COLO829 (cell line): ENCODE measurements at regions not wholly inside any gene's neighbourhood (a gene's known extent, or its start where the extent isn't known, plus 50 kb on each side); places are given as distances from the start of the nearest gene placed in this dataset.

ENCODE experiments used
- DNase-seq: peaks from one replicate; pipeline ENCODE4 v3.0.0; 2012; ENCODE audit warnings: low spot score

- no peak for DNase-seq
Measured at GRCh38 chr18:8944871-8945245, 157.6 kb upstream of the NDUFV2 start.

GRCh38 chr18:8945514-8945913, 157.0 kb upstream of the NDUFV2 start:
- no peak for DNase-seq

- peak; percentile 22 for DNase-seq
Measured at GRCh38 chr18:8946066-8946838, 156.2 kb upstream of the NDUFV2 start.

- DNase-seq = no peak
Measured at GRCh38 chr18:8947566-8947965, 154.9 kb upstream of the NDUFV2 start.

GRCh38 chr18:8948011-8948410, 154.5 kb upstream of the NDUFV2 start:
- no peak for DNase-seq

GRCh38 chr18:8948471-8949149, 153.9 kb upstream of the NDUFV2 start:
- peak; percentile 41 for DNase-seq

- no peak for DNase-seq
Measured at GRCh38 chr18:8949206-8949605, 153.3 kb upstream of the NDUFV2 start.

- no peak for DNase-seq
Measured at GRCh38 chr18:8951491-8951890, 151.0 kb upstream of the NDUFV2 start.

GRCh38 chr18:8952174-8952573, 150.3 kb upstream of the NDUFV2 start:
- DNase-seq = no peak

- no peak for DNase-seq
Measured at GRCh38 chr18:8952769-8953760, 149.4 kb upstream of the NDUFV2 start.

GRCh38 chr18:8957731-8958130, 144.8 kb upstream of the NDUFV2 start:
- DNase-seq = no peak

- no peak for DNase-seq
Measured at GRCh38 chr18:8958660-8959059, 143.8 kb upstream of the NDUFV2 start.

- DNase-seq = no peak
Measured at GRCh38 chr18:8959551-8960135, 142.9 kb upstream of the NDUFV2 start.

GRCh38 chr18:8960740-8961657, 141.5 kb upstream of the NDUFV2 start:
- DNase-seq = no peak

GRCh38 chr18:8962192-8962779, 140.2 kb upstream of the NDUFV2 start:
- no peak for DNase-seq

GRCh38 chr18:8962855-8963635, 139.5 kb upstream of the NDUFV2 start:
- DNase-seq = no peak

- no peak for DNase-seq
Measured at GRCh38 chr18:8963876-8964275, 138.6 kb upstream of the NDUFV2 start.

GRCh38 chr18:8965398-8965797, 137.1 kb upstream of the NDUFV2 start:
- no peak for DNase-seq

GRCh38 chr18:8966821-8967220, 135.7 kb upstream of the NDUFV2 start:
- no peak for DNase-seq

- no peak for DNase-seq
Measured at GRCh38 chr18:8967573-8967972, 134.9 kb upstream of the NDUFV2 start.
